Activated T-helper 2 cell treated with anti-CD3 and anti-CD28 coated beads, Interferon-gamma antibody, Interleukin-2, Interleukin-4, amounts not matched to agents 10 μg/mL and 5 μg/mL and 100 μg/mL, durations not matched to agents 14 hours and 24 hours and 36 hours (primary cell): ENCODE measurements at regions not wholly inside any gene's neighbourhood (a gene's known extent, or its start where the extent isn't known, plus 50 kb on each side); places are given as distances from the start of the nearest gene placed in this dataset.

ENCODE experiments used
- DNase-seq: peaks from one replicate; pipeline ENCODE4 v3.0.0; 2021; ENCODE audit warnings: low spot score
- H3K27ac Mint-ChIP-seq: one replicate; pipeline ENCODE4 v1.8.0; 2021; ENCODE audit warnings: mixed read lengths
- H3K27me3 Mint-ChIP-seq: one replicate; pipeline ENCODE4 v1.8.0; 2021; ENCODE audit warnings: low read depth, mixed read lengths
- H3K36me3 Mint-ChIP-seq: one replicate; pipeline ENCODE4 v1.8.0; 2021; ENCODE audit warnings: low read depth, mixed read lengths
- H3K4me1 Mint-ChIP-seq: one replicate; pipeline ENCODE4 v1.8.0; 2021; ENCODE audit warnings: low read depth, mixed read lengths
- H3K4me3 Mint-ChIP-seq: one replicate; pipeline ENCODE4 v1.8.0; 2021; ENCODE audit warnings: low read depth, mild to moderate bottlenecking, moderate library complexity, mixed read lengths
- H3K9me3 Mint-ChIP-seq: one replicate; pipeline ENCODE4 v1.8.0; 2021; ENCODE audit warnings: mixed read lengths
- intact Hi-C: fragments of 100-400 bp; cut with micrococcal nuclease; formaldehyde crosslinking; loops from one replicate; pipeline ENCODE4 v1.15.1; 2023

DNA sequence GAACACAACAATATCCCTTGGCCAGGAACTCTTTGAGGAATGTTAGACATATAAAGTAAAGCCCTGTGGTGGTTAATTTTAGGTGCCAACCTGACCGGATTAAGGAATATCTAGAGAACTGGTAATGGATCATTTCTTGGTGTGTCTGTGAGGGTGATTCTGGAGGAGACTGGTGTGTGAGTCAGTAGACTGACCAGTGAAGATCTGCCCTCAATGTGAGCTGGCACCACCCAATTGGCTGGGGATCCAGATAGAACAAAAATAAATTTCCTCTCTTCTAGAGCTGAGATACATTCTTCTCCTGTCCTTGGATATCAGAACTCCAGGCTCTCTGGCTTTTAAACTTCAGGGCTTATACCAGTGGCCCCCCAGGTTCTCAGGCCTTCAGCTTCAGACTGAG is 56.2 kb upstream of the TNPO1 start:
- H3K27ac Mint-ChIP-seq, result no peak overlapping the region
- no peaks in the 10 kb centered on the region for H3K36me3 Mint-ChIP-seq
- H3K4me1 Mint-ChIP-seq, result no peaks in the 10 kb centered on the region
- no peak for DNase-seq
- H3K4me3 Mint-ChIP-seq, result no peak overlapping the region
- intact Hi-C loops, result no loop called here
- H3K27me3 Mint-ChIP-seq, result peaks cover 10% of the 10 kb centered on the region
- no peaks in the 10 kb centered on the region for H3K9me3 Mint-ChIP-seq

DNA sequence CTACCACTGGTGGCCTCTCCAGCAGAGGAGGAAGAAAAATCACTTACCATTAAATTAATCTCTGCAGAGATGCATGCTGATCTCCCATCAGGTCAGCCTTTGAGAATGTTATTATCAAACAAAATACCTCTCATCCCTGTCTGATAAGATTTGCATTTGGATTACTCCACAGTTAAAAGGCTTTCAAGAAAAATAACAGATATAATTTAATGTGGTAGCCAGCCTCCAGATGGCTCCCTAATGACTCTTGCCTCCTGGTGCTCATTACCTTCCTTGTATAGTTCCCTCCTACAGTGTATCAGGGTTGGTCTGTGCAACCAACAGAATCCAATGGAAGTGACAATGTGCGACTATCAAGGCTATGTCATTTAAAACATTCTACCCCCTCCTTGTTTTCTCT is 63.6 kb upstream of the TNPO1 start:
- intact Hi-C loops, result no loop called here
- peaks cover 7% of the 10 kb centered on the region for H3K27me3 Mint-ChIP-seq
- no peaks in the 10 kb centered on the region for H3K4me1 Mint-ChIP-seq
- H3K27ac Mint-ChIP-seq, result no peak overlapping the region
- DNase-seq, result no peak
- H3K36me3 Mint-ChIP-seq, result no peaks in the 10 kb centered on the region
- H3K4me3 Mint-ChIP-seq, result no peak overlapping the region
- H3K9me3 Mint-ChIP-seq, result no peaks in the 10 kb centered on the region

DNA sequence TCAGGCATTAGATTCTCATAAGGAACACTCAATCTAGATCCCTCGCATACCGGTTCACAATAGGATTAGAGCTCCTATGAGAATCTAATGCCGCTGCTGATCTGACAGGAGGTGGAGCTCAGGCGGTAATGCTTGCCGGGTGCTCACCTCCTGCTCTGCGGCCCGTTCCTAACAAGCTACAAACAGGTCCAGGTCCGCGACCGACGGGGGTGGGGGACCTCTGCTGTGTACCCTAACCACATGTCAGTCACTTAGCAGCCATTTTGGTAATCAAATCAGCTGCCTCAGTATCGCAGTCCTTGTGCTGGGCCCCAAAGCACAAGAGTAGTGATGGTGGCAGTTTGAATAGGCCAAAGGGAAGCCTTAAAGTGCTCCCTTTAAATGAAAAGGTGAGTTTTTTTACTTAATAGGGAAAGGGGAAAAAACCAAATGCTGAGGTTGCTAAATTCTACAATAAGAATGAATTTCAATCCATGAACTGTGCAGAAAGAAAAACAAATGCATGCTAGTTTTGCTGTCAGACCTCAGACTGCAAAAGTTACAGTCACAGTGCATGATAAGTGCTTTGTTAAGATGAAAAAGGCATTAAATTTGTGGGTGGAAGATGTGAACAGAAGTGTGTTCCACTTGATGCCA is 67.0 kb upstream of the TNPO1 start:
- Mint-ChIP-seq H3K27ac (no peak overlapping the region), H3K4me3 (no peak overlapping the region), H3K4me1 (no peaks in the 10 kb centered on the region), H3K36me3 (no peaks in the 10 kb centered on the region), H3K27me3 (peaks cover 3% of the 10 kb centered on the region), H3K9me3 (no peaks in the 10 kb centered on the region)
- intact Hi-C loops, result no loop called here
- DNase-seq, result no peak

DNA sequence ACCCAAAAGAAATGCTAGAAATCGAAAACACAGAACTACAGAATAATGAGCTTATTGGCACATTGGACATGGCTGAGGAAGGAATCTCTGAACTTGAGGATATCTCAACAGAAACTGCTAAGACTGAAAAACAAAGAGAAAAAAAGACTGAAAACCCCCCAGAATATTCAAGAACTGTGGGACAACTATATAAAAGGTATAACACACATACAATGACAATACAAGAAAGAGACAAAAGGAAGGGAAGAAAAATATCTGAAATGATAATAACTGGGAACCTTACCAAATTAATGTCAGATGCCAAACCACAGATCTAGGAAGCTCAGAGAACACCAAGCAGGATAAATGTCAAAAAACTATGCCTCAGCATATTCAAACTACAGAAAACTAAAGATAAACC is 68.6 kb upstream of the TNPO1 start:
- no peak overlapping the region for H3K4me3 Mint-ChIP-seq
- intact Hi-C loops, result no loop called here
- H3K27me3 Mint-ChIP-seq, result peaks cover 3% of the 10 kb centered on the region
- no peak overlapping the region for H3K27ac Mint-ChIP-seq
- no peak for DNase-seq
- no peaks in the 10 kb centered on the region for H3K9me3 Mint-ChIP-seq
- H3K4me1 Mint-ChIP-seq, result no peaks in the 10 kb centered on the region
- H3K36me3 Mint-ChIP-seq, result no peaks in the 10 kb centered on the region

DNA sequence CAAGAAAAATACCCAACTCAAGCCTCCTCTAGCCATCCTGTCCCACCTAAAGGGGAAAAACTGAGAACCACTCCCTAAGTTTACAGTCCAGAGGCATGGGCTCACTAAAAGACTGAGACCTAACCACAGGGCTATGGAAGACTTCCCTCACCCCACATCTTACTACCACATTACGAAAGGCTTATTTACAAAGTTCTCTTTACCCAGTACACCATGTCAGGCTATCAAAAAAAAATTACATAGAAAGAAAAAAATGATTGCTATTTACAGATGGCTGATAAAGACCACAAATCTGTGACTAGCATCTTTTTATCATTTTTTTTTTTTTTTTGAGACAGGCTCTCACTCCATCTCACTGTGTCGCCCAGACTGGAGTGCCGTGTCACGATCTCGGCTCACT is 69.7 kb upstream of the TNPO1 start:
- Mint-ChIP-seq H3K27ac (no peak overlapping the region), H3K9me3 (no peaks in the 10 kb centered on the region), H3K36me3 (no peaks in the 10 kb centered on the region), H3K4me1 (no peaks in the 10 kb centered on the region), H3K4me3 (no peak overlapping the region), H3K27me3 (peaks cover 3% of the 10 kb centered on the region)
- intact Hi-C loops, result no loop called here
- DNase-seq, result no peak

DNA sequence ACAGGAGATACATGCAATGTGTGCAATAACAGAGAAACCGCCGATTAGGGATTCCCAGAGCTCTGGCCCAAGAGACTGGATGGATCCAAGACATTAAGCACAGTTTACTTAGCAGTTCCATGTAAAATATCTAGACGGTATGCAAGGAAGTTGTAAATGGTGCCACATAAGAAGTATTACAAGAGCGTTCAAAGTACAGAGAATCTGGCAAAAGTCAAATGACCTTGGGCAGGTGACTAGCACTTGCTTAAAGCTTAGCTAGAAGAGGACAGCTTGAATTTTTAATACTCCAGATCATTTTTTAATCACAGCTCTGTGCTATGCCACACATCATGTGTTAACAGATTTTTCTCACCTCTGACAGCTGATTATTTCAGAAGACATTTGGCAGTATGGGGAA is 72.3 kb upstream of the TNPO1 start:
- no peak for DNase-seq
- no peak overlapping the region for H3K4me3 Mint-ChIP-seq
- peaks cover 4% of the 10 kb centered on the region for H3K27me3 Mint-ChIP-seq

DNA sequence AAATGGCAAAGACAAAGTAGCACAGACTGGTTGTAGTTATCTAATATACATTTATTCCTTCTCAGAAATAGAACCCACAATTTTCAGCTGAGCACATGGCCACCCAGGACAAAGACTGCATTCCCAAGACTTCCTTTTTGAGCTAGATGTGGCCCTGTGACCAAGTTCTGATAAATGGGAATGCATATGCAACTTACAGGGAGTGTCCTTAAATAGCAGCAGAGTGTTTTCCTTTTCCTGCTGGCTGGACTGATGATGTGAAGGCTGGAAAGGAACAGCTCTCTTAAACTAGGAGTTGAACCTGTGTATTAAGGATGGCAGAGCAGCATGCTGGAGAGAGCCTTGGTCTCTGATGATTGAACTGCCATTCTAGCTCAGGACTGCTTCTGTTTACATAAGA is 74.7 kb upstream of the TNPO1 start:
- Mint-ChIP-seq H3K4me1 (no peaks in the 10 kb centered on the region), H3K27me3 (peaks cover 8% of the 10 kb centered on the region), H3K9me3 (no peaks in the 10 kb centered on the region), H3K4me3 (no peak overlapping the region), H3K27ac (no peak overlapping the region), H3K36me3 (no peaks in the 10 kb centered on the region)
- DNase-seq, result no peak
- intact Hi-C loops, result no loop called here

More for the DNA sequence above, 72.3 kb upstream of the TNPO1 start:
- Mint-ChIP-seq H3K36me3 (no peaks in the 10 kb centered on the region), H3K9me3 (no peaks in the 10 kb centered on the region), H3K27ac (no peak overlapping the region), H3K4me1 (no peaks in the 10 kb centered on the region)
- intact Hi-C loops, result no loop called here

DNA sequence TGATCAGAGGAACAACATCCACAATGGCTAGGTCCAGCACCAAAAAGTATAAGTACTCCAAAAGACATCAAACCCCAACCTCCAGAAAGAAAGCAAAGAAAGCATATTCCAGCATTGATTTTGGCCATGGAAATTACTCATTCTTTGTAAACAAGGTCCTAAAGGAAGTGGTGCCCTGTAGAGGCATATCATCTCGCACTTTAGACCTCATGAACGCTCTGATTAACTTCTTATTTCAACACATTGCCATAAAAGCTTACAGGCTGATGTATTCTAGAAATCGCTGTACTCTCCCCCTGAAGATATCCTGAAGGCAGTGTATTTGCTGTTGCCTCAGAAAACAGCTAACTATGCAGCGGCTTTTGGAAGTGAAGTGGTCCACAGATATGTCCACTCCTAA is 82.7 kb upstream of the TNPO1 start:
- no peak for DNase-seq
- Mint-ChIP-seq H3K27me3 (peaks cover 4% of the 10 kb centered on the region), H3K4me3 (no peak overlapping the region), H3K36me3 (no peaks in the 10 kb centered on the region), H3K4me1 (no peaks in the 10 kb centered on the region), H3K9me3 (no peaks in the 10 kb centered on the region), H3K27ac (no peak overlapping the region)
- intact Hi-C loops, result no loop called here

DNA sequence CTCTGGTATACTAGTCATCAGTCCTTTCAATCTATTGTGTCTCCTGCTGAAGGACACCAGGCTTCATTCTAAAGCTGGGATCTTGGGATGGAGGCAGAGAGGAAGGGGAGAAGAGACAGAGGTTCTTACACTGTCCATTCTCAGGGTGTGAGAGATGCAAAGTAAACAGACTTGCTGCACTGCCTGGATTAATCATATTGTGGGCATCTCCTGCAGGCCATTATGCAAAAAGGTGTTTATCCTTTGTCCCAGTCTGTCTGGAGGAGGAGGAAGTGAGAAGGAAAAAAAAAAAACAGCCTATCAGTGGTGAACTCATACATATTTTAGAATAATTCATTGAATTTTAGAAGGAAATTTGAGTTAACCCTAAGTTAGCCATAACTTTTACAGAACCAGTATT is 92.9 kb upstream of the TNPO1 start:
- Mint-ChIP-seq H3K4me1 (no peaks in the 10 kb centered on the region), H3K27me3 (no peaks in the 10 kb centered on the region), H3K36me3 (no peaks in the 10 kb centered on the region), H3K27ac (no peak overlapping the region), H3K4me3 (no peak overlapping the region), H3K9me3 (no peaks in the 10 kb centered on the region)
- intact Hi-C loops, result no loop called here
- DNase-seq, result no peak

DNA sequence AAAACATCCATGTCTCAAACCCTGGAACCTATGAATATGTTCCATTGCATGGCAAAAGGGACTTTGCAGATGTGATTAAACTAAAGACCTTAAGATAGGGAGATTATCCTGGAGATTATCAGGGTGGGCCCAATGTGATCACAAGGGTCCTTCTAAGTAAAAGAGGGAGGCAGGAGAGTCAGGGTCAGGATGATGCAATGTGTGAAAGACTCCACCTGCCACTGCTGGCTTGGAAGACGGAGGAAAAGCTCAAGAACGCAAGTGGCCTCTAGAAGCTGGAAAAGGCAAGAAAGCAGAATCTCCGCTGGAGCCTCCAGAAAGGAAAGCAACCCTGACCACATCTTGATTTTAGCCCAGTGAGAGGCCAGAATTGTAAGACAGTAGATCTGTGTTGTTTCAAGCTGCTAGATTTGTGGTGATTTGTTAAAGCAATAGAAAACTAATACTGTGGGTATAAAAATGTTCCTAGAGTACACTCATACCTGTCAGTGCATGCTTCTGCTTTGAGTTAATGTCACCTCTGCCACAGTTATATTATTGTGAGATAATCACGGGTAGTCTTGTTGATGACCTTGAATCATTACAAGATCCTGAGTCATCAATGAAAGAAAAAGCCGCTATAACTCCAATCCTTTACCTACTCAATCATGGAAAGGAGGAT is 93.5 kb upstream of the TNPO1 start:
- Mint-ChIP-seq H3K36me3 (no peaks in the 10 kb centered on the region), H3K4me1 (no peaks in the 10 kb centered on the region), H3K27ac (no peak overlapping the region), H3K27me3 (no peaks in the 10 kb centered on the region), H3K9me3 (no peaks in the 10 kb centered on the region), H3K4me3 (no peak overlapping the region)
- DNase-seq, result no peak
- intact Hi-C loops, result no loop called here

DNA sequence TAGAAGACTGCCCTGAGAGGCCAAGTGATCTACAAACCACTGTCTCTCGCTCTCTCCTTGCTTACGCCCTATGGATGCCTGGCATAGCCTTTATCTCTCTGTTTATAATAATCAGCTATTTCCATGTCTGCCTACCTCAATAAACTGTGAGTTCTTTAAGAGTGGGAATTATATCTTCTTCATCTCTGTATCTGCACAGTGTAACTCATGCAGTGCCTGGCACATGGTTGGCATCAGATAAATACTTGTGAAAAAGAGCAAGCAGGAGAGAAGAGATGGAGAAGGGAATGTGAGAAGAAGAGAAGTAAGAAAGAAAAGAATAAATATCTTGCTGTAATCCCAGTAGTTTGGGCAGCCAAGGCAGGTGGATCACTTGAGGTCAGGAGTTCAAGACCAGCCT is 94.6 kb upstream of the TNPO1 start:
- Mint-ChIP-seq H3K4me3 (no peak overlapping the region), H3K4me1 (no peaks in the 10 kb centered on the region), H3K36me3 (no peaks in the 10 kb centered on the region), H3K27me3 (no peaks in the 10 kb centered on the region), H3K9me3 (no peaks in the 10 kb centered on the region), H3K27ac (no peak overlapping the region)
- intact Hi-C loops, result no loop called here
- no peak for DNase-seq

DNA sequence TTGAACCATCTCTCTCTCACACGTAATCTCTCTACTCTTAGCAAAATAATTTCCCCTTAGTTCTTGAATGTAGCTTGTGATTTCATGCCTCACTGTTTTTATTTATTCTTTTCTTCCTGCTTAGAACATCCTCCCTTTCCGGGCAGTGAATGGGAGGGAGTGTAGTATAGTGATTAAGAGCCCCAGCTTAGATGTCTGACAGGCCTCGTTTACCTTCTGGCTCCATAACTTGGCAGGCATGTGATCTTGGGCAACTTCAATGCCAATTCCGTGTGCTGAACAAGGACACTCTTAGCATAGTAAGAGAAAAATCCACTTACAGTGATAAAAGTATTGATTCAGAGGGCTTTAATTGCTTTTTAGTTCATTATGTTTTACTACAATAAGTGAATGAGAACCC is 96.3 kb upstream of the TNPO1 start:
- H3K4me3 Mint-ChIP-seq, result no peak overlapping the region
- DNase-seq, result no peak
- intact Hi-C loops, result no loop called here
- no peak overlapping the region for H3K27ac Mint-ChIP-seq
- H3K36me3 Mint-ChIP-seq, result no peaks in the 10 kb centered on the region
- H3K27me3 Mint-ChIP-seq, result peaks cover 3% of the 10 kb centered on the region
- H3K4me1 Mint-ChIP-seq, result no peaks in the 10 kb centered on the region
- no peaks in the 10 kb centered on the region for H3K9me3 Mint-ChIP-seq

DNA sequence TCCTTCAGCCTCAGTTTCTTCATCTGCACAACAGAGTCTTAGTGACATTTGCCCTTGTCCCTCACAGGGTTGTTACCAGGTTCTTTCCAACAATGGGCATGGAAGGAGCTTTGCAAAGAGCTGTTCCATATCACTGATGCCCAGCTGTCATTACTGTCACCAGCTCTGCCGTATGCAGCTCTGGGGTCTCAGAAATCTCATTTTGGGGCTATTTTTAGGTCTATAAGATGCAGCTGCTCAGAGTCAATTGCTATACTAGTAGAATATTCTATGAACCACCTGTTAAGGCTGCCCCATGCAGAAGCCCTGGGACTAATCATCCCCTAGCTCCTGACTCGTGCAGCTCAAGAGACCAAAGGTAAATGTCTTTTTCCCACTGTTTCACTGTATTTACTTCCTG is 105.1 kb upstream of the TNPO1 start:
- DNase-seq, result no peak
- intact Hi-C loops, result no loop called here
- no peak overlapping the region for H3K4me3 Mint-ChIP-seq
- peaks cover 3% of the 10 kb centered on the region for H3K27me3 Mint-ChIP-seq
- no peak overlapping the region for H3K27ac Mint-ChIP-seq
- no peaks in the 10 kb centered on the region for H3K9me3 Mint-ChIP-seq
- no peaks in the 10 kb centered on the region for H3K36me3 Mint-ChIP-seq
- no peaks in the 10 kb centered on the region for H3K4me1 Mint-ChIP-seq

DNA sequence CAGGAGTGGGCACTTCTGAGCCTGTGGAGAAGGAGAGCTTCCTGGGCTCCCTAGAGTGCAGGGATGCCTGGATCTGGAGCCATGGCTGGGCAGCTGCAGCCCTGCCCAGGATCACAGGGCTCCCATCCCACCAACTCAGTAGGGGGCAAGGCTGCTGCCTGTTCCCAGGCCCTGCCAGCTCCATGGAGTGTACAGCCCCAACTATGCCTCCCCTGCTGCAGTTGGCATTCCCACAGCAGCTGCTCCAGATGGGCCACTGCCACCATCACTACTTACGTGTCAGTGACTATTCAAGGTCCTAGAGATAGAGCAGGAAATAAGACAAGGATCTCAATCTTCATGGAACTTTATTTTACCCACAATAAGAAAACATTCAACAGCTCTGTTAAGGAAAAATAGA is 107.1 kb upstream of the TNPO1 start:
- Mint-ChIP-seq H3K36me3 (no peaks in the 10 kb centered on the region), H3K4me1 (no peaks in the 10 kb centered on the region), H3K9me3 (no peaks in the 10 kb centered on the region), H3K27me3 (peaks cover 3% of the 10 kb centered on the region), H3K4me3 (no peak overlapping the region), H3K27ac (no peak overlapping the region)
- intact Hi-C loops, result no loop called here
- DNase-seq, result no peak
